Peyer's patch (tissue), 4 donors: ENCODE measurements at regions not wholly inside any gene's neighbourhood (a gene's known extent, or its start where the extent isn't known, plus 50 kb on each side); places are given as distances from the start of the nearest gene placed in this dataset.

Experiments used
- POLR2A ChIP-seq, 2 donors: fragments of 450-650 bp; IDR thresholded peaks; one replicate each; pipeline ENCODE4 v1.5.1; 2017; ENCODE audit warnings: antibody characterized with exemption in 2 of 2, mild to moderate bottlenecking in 2 of 2, moderate library complexity in 2 of 2
- TF ChIP-seq, protein P1 (sequence below), 6 experiments: fragments of 450-650 bp in 4 of 6; fragments of 200-600 bp in 2 of 6; sonication (generic) in 1 of 6; IDR thresholded peaks; one replicate each; pipeline ENCODE4 v1.5.1; 2017 to 2019; ENCODE audit warnings: antibody characterized with exemption in 6 of 6, mild to moderate bottlenecking in 3 of 6, moderate library complexity in 1 of 6

DNA sequence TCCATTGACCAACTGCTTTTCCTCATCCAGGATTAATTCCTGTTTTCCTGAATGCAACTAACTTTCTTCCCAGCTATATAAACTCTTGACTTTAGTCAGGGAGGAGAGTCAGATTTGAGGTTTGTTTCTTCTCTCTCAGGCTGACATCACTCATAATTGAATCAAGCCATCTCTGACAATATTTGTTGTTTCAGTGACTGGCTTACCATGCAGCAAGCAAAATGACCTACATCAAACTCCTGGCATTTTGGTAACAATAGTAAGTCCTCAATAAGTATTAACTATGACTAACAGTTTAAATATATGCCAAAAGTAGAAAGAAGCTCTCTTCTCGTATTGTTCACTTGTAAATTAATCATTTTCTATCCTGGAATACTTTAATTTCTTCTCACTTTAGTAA is 625.7 kb upstream of the KCND2 start:
- TF ChIP-seq, protein P1, sequence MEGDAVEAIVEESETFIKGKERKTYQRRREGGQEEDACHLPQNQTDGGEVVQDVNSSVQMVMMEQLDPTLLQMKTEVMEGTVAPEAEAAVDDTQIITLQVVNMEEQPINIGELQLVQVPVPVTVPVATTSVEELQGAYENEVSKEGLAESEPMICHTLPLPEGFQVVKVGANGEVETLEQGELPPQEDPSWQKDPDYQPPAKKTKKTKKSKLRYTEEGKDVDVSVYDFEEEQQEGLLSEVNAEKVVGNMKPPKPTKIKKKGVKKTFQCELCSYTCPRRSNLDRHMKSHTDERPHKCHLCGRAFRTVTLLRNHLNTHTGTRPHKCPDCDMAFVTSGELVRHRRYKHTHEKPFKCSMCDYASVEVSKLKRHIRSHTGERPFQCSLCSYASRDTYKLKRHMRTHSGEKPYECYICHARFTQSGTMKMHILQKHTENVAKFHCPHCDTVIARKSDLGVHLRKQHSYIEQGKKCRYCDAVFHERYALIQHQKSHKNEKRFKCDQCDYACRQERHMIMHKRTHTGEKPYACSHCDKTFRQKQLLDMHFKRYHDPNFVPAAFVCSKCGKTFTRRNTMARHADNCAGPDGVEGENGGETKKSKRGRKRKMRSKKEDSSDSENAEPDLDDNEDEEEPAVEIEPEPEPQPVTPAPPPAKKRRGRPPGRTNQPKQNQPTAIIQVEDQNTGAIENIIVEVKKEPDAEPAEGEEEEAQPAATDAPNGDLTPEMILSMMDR (IDR thresholded peaks at IDR 0.05): no peak
- TF ChIP-seq POLR2A (IDR thresholded peaks at IDR 0.05): no peak
